ENCODE measurements at regions not wholly inside any gene's neighbourhood (a gene's known extent, or its start where the extent isn't known, plus 50 kb on each side); places are given as distances from the start of the nearest gene placed in this dataset.

DNA sequence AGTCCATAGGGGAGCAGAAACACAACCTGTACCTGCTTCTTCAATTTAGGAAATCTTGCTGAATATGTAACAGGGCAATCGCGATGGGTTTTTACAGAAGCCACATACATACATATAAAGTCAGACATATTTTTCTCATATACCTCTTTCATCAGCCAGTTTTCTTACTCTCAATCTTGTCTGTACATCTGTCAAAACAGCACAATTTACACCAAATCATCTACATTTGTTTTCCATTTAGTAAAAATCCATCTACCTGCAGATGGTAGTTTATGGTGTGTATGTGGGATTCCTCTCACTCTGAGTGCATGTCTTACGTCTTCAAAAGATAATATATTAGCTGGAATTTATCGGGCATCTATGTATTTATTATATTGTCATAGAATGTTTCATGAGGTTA, 208.7 kb downstream of the ZPLD1 start:
- Mint-ChIP-seq H3K4me1 (ENCODE audit: low read depth) (no peaks in the 10 kb centered on the region), H3K27ac (no peak overlapping the region), H3K36me3 (ENCODE audit: low read depth) (no peaks in the 10 kb centered on the region), H3K27me3 (peaks cover 6% of the 10 kb centered on the region), H3K9me3 (peaks cover 9% of the 10 kb centered on the region), H3K4me3 (no peak overlapping the region)

DNA sequence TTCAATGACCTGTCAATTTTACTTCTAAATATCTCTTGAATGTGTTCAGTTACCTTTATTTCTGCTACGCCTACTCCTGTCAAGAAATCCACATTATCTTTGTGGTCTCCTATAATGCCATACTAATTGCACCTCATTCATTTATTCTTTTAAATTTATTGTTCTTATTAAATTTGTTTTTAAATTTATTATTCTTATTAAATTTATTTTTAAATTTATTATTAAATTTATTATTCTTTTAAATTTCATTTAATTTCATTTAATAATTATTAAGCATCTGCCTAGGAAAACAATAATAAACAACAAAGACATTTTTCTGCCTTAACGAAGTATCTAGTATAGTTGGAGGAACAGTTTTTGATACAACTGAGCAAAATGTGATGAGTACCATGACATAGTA, 211.7 kb downstream of the ZPLD1 start:
- H3K9me3 Mint-ChIP-seq: peaks cover 10% of the 10 kb centered on the region
- H3K4me1 Mint-ChIP-seq (ENCODE audit: low read depth): no peaks in the 10 kb centered on the region

DNA sequence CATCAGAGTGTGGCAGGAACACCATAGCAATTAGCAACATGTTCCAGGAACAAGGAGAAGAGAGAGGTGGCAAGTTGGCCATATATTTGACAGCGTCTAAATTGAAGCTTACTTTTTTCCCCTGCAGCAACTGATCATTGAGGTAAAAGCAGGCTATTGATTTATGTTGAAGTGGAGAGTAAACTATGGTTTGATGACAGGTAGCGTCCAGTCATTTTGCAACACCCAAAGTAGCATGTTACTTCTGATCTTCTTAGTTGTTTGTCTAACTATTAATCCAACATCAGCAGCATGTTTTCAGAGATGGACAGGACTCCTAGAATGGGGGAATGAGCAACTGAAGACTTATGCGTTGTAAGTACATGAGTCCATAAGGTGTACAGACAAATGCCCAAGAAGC, 225.8 kb downstream of the ZPLD1 start:
- Mint-ChIP-seq H3K4me1 (ENCODE audit: low read depth) (no peaks in the 10 kb centered on the region), H3K27me3 (no peaks in the 10 kb centered on the region), H3K9me3 (no peaks in the 10 kb centered on the region)

More for the DNA sequence above, 211.7 kb downstream of the ZPLD1 start:
- H3K36me3 Mint-ChIP-seq (ENCODE audit: low read depth): no peaks in the 10 kb centered on the region
- H3K27me3 Mint-ChIP-seq: peaks cover 3% of the 10 kb centered on the region
- no peak overlapping the region for H3K4me3 Mint-ChIP-seq
- H3K27ac Mint-ChIP-seq: no peak overlapping the region

DNA sequence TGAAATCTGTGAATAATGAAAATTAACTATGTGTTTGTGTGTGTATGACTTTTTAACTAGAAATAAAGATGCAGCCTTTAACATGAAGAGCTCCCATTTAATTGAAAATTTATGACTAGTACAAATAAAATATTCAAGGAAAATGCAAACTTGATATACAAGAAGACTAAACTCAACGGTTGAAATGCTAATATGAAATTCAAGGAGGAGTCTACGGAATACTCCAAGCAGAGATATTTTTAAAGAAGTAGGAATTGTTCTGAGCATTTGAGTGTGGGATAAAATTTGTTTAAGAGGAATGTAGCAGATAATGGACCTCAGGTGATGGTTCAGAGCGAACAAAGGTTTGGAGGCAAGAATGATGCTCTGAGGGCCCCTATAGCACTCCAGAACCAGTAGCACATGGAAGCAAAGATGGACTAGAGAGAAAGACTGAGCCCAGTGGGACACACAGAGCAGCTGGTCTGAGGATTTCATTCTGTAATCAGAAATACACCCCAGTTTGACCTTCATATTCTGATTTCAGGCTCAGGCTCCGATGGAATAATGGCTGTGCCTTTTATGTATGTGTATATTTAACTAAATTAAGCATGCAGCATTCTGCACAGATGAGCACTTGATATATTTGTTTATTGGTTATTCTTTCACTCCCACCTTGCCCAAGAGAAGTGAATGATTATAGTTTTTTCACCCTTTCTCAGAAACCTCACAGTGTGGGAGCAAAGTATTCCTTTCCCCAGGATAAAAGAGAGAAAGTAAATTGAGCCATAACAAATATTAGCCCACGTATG, 227.1 kb downstream of the ZPLD1 start:
- no peaks in the 10 kb centered on the region for H3K36me3 Mint-ChIP-seq (ENCODE audit: low read depth)
- H3K27ac Mint-ChIP-seq: no peak overlapping the region
- no peaks in the 10 kb centered on the region for H3K9me3 Mint-ChIP-seq
- H3K4me3 Mint-ChIP-seq: no peak overlapping the region
- H3K4me1 Mint-ChIP-seq (ENCODE audit: low read depth): no peaks in the 10 kb centered on the region
- peaks cover 3% of the 10 kb centered on the region for H3K27me3 Mint-ChIP-seq

More for the DNA sequence above, 225.8 kb downstream of the ZPLD1 start:
- no peak overlapping the region for H3K4me3 Mint-ChIP-seq
- no peak overlapping the region for H3K27ac Mint-ChIP-seq
- H3K36me3 Mint-ChIP-seq (ENCODE audit: low read depth): no peaks in the 10 kb centered on the region

DNA sequence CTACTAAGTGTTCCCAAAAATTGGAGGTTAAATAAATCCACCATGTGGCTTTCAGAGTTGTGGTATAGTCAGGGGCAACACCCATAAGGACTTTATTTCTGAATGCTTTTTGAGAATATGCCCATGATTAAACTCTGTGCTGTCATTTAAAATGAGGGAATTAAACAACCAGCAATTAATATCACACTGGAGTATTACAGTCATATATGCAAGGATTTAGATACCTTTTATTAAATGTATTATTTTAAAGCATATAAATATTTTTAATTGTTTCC, 227.6 kb downstream of the ZPLD1 start:
- H3K36me3 Mint-ChIP-seq (ENCODE audit: low read depth): no peaks in the 10 kb centered on the region
- H3K4me1 Mint-ChIP-seq (ENCODE audit: low read depth): no peaks in the 10 kb centered on the region
- H3K27ac Mint-ChIP-seq: no peak overlapping the region
- peaks cover 7% of the 10 kb centered on the region for H3K27me3 Mint-ChIP-seq
- H3K4me3 Mint-ChIP-seq: no peak overlapping the region
- H3K9me3 Mint-ChIP-seq: no peaks in the 10 kb centered on the region

DNA sequence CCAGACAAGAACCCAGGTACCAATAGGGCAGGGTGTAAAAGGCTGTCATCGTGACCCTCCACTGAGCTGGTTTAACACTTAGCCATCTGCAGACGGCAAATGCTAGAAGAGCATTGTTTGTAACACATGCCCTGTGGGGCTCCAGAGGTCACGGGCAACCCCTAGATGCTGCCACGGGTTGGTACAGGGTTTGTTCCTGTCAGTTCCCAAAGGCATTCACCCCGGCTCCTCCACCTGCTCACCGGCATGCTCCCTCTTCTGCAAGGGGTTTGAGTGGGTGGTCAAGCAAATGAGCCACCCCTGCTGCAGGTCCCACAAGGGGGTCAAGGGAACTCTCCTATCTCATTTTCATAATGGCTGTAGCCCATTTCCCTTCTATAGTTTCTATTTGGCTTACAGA, 229.3 kb downstream of the ZPLD1 start:
- no peaks in the 10 kb centered on the region for H3K36me3 Mint-ChIP-seq (ENCODE audit: low read depth)
- H3K27ac Mint-ChIP-seq: no peak overlapping the region
- H3K4me3 Mint-ChIP-seq: no peak overlapping the region
- no peaks in the 10 kb centered on the region for H3K9me3 Mint-ChIP-seq
- H3K4me1 Mint-ChIP-seq (ENCODE audit: low read depth): no peaks in the 10 kb centered on the region
- peaks cover 10% of the 10 kb centered on the region for H3K27me3 Mint-ChIP-seq

DNA sequence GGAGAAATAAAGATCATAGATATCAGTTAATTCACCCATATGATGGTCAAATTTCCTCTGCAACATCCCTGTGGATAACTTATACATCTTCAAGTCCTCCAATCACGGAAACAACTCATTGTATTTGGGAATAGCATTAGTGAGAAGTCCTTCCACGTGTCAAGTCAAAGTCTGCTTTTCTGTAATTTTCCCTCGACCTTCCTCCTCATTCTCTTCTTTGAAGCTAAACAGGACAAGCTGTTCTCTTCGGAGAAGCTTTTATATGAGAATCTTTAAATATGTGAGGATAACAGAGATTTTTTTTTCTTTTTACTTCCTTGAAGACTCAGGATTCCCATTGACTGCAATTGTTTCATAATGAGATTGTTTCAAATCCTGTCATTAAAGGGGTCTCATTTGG, 230.4 kb downstream of the ZPLD1 start:
- H3K9me3 Mint-ChIP-seq: no peaks in the 10 kb centered on the region
- H3K27me3 Mint-ChIP-seq: peaks cover 13% of the 10 kb centered on the region
- H3K4me3 Mint-ChIP-seq: no peak overlapping the region
- no peak overlapping the region for H3K27ac Mint-ChIP-seq
- no peaks in the 10 kb centered on the region for H3K4me1 Mint-ChIP-seq (ENCODE audit: low read depth)
- no peaks in the 10 kb centered on the region for H3K36me3 Mint-ChIP-seq (ENCODE audit: low read depth)

DNA sequence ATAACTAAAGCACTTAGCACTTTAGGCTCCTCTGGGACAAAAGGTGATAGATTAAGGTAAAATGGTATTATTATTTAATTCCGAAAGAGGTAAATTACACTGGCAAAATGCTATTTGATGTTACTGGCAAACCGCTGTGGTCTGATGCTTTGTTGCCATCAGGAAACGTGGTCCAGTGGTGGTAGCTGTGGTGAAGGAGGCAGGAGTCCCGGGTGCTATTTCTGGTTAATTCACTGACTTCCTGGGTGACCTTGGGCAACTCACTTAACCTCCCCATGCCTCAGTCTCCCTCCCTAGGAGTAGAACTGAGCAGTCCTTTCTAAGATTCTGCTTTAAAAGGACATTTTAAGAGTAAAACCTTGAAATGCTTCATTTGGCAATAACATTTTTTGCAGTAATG, 233.4 kb downstream of the ZPLD1 start:
- H3K4me1 Mint-ChIP-seq (ENCODE audit: low read depth): no peaks in the 10 kb centered on the region
- H3K36me3 Mint-ChIP-seq (ENCODE audit: low read depth): no peaks in the 10 kb centered on the region
- H3K27me3 Mint-ChIP-seq: peaks cover 26% of the 10 kb centered on the region
- H3K27ac Mint-ChIP-seq: no peak overlapping the region
- no peak overlapping the region for H3K4me3 Mint-ChIP-seq
- no peaks in the 10 kb centered on the region for H3K9me3 Mint-ChIP-seq

DNA sequence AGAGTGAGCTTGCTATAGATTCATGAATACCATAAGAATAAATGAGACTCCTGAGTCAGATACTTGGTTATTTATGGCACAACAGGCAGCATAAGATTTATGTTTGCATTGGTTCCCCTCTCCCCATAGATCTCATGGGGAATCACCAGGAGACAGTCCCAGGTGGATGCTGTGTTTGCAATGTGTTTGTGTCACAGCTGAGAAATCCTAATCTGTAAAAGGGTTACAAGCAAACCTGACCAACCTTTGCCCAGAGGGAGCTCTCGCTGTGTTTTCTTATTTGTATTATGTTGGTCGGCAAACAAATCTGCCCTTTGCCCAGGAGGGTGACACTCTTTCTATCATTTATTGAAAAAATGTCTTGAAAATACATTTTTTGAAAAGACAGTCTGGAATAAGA, 236.2 kb downstream of the ZPLD1 start:
- Mint-ChIP-seq H3K27ac (no peak overlapping the region), H3K36me3 (ENCODE audit: low read depth) (no peaks in the 10 kb centered on the region)

DNA sequence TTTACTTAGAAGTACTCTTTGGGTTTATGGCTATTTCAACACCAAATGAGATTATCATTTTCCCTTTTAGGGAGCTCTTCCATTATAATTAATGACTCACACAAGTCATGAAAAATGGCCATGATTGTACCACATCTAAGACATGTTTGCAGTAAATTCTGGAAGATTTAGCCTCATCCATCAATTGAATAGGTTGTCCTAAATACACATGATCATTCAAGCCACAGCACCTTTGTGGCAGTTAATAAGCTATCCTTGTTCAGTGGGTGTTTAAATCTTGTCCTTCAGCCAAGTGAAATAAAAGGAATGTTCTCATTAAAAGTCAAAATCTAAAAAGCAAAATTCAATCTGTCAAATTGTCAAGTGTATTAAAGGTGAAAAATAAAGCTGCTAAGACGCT, 237.5 kb downstream of the ZPLD1 start:
- peaks cover 32% of the 10 kb centered on the region for H3K27me3 Mint-ChIP-seq
- H3K36me3 Mint-ChIP-seq (ENCODE audit: low read depth): no peaks in the 10 kb centered on the region
- H3K4me1 Mint-ChIP-seq (ENCODE audit: low read depth): no peaks in the 10 kb centered on the region
- H3K4me3 Mint-ChIP-seq: no peak overlapping the region
- H3K27ac Mint-ChIP-seq: no peak overlapping the region
- no peaks in the 10 kb centered on the region for H3K9me3 Mint-ChIP-seq

More for the DNA sequence above, 236.2 kb downstream of the ZPLD1 start:
- Mint-ChIP-seq H3K4me3 (no peak overlapping the region), H3K4me1 (ENCODE audit: low read depth) (no peaks in the 10 kb centered on the region), H3K27me3 (peaks cover 38% of the 10 kb centered on the region), H3K9me3 (no peaks in the 10 kb centered on the region)

DNA sequence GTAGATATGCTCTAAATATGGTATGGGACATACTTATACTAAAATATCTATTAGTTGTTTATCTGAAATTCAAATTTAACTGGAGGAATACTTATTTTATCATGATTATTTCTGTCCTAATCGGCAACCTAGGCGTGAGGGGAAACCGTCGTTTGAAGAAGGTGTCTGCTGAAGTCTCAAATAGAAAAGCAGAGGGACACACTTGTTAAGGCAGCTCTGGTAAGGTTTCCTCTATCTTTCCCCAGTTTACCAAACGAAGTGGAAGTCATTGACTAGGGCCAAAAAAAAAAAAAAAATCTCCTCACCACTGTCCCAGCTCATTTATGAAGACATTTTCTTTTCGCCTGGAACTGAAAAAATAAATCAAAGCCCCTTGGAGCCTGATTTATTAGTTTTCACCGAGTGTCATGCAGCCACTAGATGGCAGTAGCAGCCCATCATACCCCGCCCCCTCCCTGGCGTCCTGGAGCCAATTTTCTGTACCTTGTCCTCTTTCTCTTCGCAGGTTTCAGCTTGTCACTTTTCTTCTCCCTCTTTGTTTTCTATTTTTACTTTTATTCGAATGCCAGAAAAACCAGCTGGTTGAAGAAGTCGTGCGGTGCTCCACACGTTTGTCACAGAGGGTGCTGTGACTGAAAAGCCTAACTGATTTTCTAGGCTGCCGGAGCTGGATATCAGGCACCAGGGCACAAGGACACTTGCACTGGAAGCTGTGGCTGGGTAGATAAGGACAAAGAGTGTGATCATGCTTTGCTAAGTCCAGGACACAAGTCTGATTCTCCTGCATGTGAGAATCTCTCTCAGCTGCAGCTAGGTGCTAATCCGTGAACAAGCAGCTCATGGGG, 238.7 kb downstream of the ZPLD1 start:
- Mint-ChIP-seq H3K27me3 (peaks cover 32% of the 10 kb centered on the region), H3K4me1 (ENCODE audit: low read depth) (no peaks in the 10 kb centered on the region), H3K4me3 (no peak overlapping the region), H3K9me3 (no peaks in the 10 kb centered on the region), H3K27ac (no peak overlapping the region), H3K36me3 (ENCODE audit: low read depth) (no peaks in the 10 kb centered on the region)

DNA sequence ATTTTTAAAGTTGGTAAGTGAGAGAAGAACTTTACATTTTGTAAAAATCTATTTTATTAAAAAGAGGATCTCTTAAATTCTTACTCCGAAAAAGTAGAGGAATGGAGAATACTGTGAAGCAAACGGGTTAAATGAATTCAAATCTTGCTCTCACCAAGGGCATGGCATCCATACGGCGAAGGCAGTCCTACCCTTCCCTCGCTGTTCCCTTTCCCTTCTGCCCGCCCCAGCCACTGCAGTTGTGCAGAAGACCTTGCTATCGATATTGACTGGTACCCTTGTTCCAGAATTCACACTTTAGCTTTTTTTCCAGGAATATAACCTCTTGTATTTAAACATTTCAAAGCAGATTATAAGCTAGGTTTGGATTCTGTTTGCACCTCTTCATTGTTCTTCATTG, 239.5 kb downstream of the ZPLD1 start:
- no peaks in the 10 kb centered on the region for H3K9me3 Mint-ChIP-seq
- no peaks in the 10 kb centered on the region for H3K36me3 Mint-ChIP-seq (ENCODE audit: low read depth)
- H3K4me3 Mint-ChIP-seq: no peak overlapping the region
- no peaks in the 10 kb centered on the region for H3K4me1 Mint-ChIP-seq (ENCODE audit: low read depth)
- H3K27me3 Mint-ChIP-seq: peaks cover 30% of the 10 kb centered on the region
- no peak overlapping the region for H3K27ac Mint-ChIP-seq

DNA sequence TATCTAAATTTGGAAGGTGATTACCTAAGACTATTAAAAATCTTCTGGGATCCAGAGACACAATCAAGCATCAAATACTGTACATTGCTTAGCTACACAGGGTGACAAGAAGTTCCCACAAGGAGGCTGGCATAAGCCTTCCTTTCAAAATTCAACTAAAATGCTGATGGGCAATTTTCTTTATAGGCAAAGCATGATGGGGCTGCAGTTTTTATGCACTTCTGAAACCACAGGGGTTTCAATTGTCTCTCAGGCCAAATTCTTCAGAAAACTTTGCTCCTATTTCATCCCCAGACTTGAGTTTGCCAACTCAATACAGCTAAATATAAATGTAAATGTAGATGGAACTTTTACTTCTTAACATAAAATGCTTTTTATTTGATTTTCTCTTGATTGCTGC, 241.6 kb downstream of the ZPLD1 start:
- H3K27ac Mint-ChIP-seq: no peak overlapping the region
- peaks cover 23% of the 10 kb centered on the region for H3K27me3 Mint-ChIP-seq
- H3K4me1 Mint-ChIP-seq (ENCODE audit: low read depth): no peaks in the 10 kb centered on the region
- H3K4me3 Mint-ChIP-seq: no peak overlapping the region
- no peaks in the 10 kb centered on the region for H3K9me3 Mint-ChIP-seq
- H3K36me3 Mint-ChIP-seq (ENCODE audit: low read depth): no peaks in the 10 kb centered on the region

DNA sequence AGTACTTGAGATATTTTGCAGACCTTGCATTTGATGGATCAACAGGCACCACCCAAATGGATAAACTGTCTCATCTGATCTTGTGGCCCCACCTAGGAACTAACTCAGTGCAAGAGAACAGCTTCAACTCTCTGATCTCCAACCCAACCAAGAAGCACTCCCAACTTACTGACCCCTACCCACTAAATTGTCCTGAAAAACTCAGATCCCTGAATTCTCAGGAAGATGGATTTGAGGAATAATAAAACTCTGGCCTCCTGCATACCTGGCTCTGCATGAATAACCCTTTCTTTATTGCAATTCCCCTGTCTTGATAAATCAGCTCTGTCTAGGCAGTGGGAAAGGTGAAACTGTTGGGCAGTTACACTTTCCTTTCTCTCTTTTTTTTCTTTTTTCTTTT, 247.9 kb downstream of the ZPLD1 start:
- Mint-ChIP-seq H3K4me3 (no peak overlapping the region), H3K36me3 (ENCODE audit: low read depth) (no peaks in the 10 kb centered on the region), H3K4me1 (ENCODE audit: low read depth) (no peaks in the 10 kb centered on the region), H3K27me3 (peaks cover 11% of the 10 kb centered on the region), H3K27ac (no peak overlapping the region), H3K9me3 (no peaks in the 10 kb centered on the region)

DNA sequence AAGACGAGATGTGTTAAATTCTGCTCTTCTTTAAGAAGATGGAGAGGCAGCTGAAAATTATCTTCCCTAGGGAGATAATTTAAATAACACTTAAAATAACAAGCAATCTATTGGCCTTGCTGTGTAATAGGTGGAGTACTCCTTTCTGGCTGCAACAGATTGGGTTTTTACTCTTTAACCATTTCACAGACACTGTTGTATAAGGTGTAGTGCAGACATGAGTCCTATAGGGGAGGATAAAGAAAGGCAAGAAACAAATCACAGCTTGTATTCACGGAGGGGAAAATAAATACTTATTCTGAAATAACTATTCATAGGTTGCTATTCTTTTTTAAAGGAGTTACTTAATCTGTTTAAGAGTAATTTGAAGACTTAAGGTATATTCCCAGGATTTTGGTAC, 252.0 kb downstream of the ZPLD1 start:
- H3K4me3 Mint-ChIP-seq: no peak overlapping the region

More for the DNA sequence above, 252.0 kb downstream of the ZPLD1 start:
- no peak overlapping the region for H3K27ac Mint-ChIP-seq
- no peaks in the 10 kb centered on the region for H3K4me1 Mint-ChIP-seq (ENCODE audit: low read depth)
- H3K27me3 Mint-ChIP-seq: peaks cover 12% of the 10 kb centered on the region
- no peaks in the 10 kb centered on the region for H3K9me3 Mint-ChIP-seq
- no peaks in the 10 kb centered on the region for H3K36me3 Mint-ChIP-seq (ENCODE audit: low read depth)

Measured in stimulated activated naive CD8-positive, alpha-beta T cell treated with anti-CD3 and anti-CD28 coated beads, Interleukin-15, Interleukin-2, amounts not matched to agents 100 ng/mL and 50 ng/mL, for 24 hours (primary cell).